Left renal cortex interstitium (tissue), 4 donors: ENCODE measurements at regions not wholly inside any gene's neighbourhood (a gene's known extent, or its start where the extent isn't known, plus 50 kb on each side); places are given as distances from the start of the nearest gene placed in this dataset.
A peak's percentile ranks its signal among the peaks of the same experiment; 100 is the strongest.
"Not testable (repeated sequence)": the region's sequence is repeated elsewhere in the genome, so short reads cannot be mapped to it uniquely, and the experiment has no call there.

Experiments
- DNase-seq, 4 donors: peaks; one replicate each; pipeline ENCODE4 v3.0.0-alpha.2; 2013; ENCODE audit warnings: low read depth in 4 of 4, low spot score in 2 of 4, missing footprints in 1 of 4

- DNase-seq, result no peak
Observed at GRCh38 chr9:30244877-30245276, 2139.6 kb upstream of the ACO1 start.

DNA sequence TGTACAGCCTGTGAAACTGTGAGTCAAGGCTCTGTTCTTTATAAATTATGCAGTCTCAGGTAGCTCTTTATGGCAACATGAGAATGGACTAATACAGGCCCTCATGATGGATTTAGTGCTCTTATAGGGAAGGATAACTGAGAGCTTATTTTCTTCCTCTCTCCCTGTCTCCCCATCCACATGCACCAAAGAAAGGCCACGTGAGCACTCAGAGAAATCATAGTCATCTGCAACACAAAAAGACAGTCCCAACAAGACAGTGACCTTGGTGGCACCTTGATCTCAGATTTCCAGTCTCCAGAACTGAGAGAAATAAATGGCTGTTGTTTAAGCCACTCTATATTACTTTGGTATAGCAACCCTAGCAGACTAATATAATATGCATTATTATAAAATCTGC, 2133.6 kb upstream of the ACO1 start:
- DNase-seq, result no peak

DNA sequence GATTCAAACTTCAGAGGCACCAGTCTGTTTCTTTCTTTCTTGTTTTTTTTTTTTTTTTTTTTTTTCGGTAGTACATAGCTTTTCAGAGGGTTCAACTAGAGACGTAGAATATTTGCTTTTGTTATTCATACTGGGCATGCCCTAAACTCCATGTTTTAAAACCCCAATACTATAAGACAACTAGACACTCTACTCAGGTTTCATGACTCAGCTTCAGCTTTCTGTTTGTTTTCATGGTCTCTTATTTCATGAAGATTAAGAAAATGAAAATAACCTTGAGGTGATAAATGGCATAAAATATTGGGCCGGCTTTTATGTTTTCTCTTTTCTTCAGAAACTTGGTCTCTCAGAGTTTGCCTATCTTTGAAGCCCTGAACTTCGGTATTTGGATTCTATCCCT, 2126.3 kb upstream of the ACO1 start:
- no peak for DNase-seq

GRCh38 chr9:30280229-30280900, 2104.1 kb upstream of the ACO1 start:
- no peak for DNase-seq

DNA sequence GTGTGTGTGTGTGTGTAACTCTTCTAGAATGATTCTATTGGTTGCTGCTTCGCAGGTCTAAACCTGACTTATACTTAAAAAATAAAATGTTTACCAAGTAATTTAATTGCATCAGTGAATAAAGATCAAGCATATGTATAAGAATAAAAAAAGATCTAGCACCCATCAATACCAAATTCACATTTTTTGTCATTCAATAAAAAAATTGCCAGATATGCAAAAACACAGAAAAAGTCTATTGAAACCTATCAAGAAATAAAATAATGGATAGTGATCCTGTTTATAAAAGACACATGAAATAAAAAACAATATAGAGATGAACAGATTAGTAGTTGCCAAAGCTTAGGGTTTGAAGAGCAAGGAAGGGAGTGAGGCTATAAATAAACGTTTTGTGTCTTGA, 2095.0 kb upstream of the ACO1 start:
- DNase-seq, result no peak

- DNase-seq, result not testable (repeated sequence)
Observed at GRCh38 chr9:30292026-30292425, 2092.4 kb upstream of the ACO1 start.

DNA sequence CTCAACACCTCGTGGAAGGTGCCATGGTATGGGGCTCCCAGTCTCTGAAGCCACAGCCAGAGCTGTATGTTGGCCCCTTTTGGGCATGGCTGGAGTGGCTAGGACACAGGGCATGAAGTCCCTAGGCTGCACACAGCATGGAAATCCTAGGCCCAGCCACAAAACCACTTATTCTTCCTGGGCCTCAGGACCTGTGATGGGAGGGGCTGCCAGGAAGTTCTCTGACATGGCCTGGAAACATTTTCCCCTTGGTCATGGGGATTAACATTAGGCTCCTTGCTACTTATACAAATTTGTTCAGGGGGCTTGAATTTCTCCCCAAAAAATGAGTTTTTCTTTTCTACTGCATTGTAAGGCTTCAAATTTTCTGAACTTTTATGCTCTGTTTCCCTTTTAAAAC, 2091.2 kb upstream of the ACO1 start:
- DNase-seq, result no peak

DNA sequence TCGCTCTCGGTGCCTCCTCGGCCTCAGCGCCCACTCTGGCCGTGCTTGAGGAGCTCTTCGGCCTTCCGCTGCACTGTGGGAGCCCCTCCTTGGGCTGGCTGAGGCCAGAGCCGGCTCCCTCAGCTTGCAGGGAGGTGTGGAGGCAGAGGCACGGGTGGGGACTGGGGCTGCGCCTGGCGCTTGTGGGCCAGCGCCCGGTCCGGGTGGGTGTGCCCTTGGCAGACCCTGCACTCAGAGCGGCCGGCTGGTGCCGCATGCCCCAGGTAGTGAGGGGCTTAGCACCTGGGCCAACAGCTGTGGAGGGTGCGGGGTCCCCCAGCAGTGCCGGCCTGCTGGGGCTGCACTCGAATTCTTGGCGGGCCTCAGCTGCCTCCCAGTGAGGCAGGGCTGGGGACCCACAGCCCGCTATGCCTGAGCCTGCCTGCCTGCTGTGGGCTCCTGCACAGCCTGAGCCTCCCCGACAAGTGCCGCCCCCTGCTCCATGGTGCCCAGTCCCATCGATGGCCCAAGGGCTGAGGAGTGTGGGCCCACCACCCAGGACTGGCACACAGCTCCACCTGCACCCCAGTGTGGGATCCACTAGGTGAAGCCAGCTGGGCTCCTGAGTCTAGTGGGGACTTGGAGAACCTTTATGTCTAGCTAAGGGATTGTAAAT, 2085.2 kb upstream of the ACO1 start:
- DNase-seq, result no peak

- DNase-seq, result no peak
Observed at GRCh38 chr9:30301271-30301963, 2083.0 kb upstream of the ACO1 start.

DNA sequence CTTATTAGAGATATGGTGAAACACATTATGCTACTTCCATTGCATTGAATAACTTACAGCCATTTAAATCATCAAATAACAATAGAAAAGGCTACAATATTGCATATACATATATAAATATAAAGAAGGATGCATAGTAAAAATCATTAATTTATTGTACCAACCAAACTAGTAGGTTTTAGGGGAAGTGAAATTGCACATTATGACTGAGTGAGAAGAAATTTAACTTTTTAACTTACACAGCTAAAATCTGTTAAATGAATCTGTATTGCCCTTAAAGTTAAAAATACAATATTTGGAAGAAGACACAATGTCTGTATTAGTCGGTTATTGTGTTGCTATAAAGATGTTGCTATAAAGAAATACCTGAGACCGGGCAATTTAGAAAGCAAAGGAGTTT, 2073.7 kb upstream of the ACO1 start:
- no peak for DNase-seq

GRCh38 chr9:30329431-30329830, 2055.0 kb upstream of the ACO1 start:
- DNase-seq, result no peak

DNA sequence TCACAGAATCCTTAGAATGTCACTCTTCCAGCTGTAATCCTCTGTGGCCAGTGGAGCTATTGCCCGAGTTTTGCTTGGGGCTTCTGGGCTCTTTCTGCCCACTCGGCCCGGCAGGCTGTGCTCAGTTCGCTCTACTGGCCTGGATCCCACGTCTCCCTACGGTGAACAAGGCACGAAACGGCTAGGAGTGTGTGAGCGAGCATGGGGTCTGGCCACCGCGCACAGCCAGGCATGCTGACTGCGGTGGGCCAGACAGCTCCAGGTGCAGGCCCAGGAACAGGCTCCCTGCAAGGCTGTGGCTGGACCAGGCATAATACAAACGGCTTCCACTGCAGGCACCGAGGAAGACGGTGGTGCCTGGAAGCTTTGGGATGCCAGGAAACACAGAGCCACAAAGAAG, 2035.5 kb upstream of the ACO1 start:
- DNase-seq, result no peak

GRCh38 chr9:30349526-30350513, 2034.6 kb upstream of the ACO1 start:
- DNase-seq, result no peak

- DNase-seq, result peak in 3 of 4 donors; percentile 3 to 10 (median 5)
Observed at GRCh38 chr9:30356221-30356620, 2028.2 kb upstream of the ACO1 start.

GRCh38 chr9:30362373-30362772, 2022.1 kb upstream of the ACO1 start:
- DNase-seq, result no peak

GRCh38 chr9:30366140-30366539, 2018.3 kb upstream of the ACO1 start:
- DNase-seq, result not testable (repeated sequence)

DNA sequence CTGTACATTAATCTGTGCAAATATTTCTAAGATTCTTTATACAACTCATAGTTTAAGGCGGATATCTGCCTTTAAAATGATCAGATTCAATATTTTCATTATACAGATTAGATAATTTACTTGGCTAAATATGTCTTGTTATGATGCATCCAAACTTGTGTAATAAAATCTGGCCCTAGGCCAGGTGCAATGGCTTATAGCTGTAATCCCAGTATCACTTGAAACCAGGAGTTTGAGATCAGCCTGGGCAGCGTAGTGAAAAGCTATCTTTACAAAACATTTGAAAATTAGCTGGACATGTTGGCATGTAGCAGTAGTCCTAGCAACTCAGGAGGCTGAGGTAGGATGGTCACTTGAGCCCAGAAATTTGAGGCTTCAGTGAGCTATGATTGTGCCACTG, 2002.2 kb upstream of the ACO1 start:
- no peak for DNase-seq

GRCh38 chr9:30410273-30410672, 1974.2 kb upstream of the ACO1 start:
- no peak for DNase-seq

GRCh38 chr9:30411571-30411970, 1972.9 kb upstream of the ACO1 start:
- DNase-seq, result no peak

DNA sequence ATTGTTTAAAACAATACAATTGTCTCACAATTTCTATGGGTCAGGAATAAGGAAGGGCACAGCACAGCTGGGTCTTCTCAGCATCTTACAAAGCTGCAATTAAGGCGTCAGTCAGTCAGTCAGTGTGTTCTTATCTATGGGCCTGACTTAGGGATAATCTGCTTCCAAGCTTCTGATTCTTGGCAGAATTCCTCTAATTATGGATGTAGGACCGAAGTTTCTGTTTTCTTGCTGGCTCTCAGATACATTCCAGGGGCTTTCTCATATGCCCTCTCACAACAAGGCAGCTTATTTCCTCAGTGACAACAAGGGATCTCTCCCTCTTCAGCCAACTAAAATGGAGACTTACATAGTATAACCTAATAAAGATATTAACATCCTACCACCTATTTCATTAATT, 1925.3 kb upstream of the ACO1 start:
- DNase-seq, result no peak

DNA sequence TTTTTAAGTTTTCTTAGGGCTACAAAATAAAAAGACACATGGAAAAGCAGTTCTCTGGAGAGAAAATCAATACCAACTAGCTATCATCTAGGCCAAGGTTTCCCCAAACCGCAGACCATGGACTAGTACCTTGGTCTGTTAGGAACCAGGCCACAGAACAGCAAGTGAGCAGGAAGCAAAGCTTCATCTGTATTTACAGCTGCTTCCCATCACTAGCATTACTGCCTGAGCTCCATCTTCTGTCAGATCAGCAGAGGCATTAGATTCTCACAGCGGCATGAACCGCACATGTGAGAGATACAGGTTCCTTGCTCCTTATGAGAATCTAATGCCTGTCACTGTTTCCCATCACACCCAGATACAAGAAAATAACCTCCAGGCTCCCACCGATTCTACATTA, 1907.6 kb upstream of the ACO1 start:
- DNase-seq, result no peak
